AG04450 (cell line): ENCODE measurements at regions not wholly inside any gene's neighbourhood (a gene's known extent, or its start where the extent isn't known, plus 50 kb on each side); places are given as distances from the start of the nearest gene placed in this dataset.

Source experiments
- CTCF ChIA-PET: fragments of 300-600, 350-600 bp; formaldehyde crosslinking; extraction: SDS; loops from one replicate; lab custom pipeline; 2022; ENCODE audit warnings: antibody characterized with exemption, inconsistent platforms; lab: Charles Lee
- POLR2A ChIA-PET: fragments of 350-600 bp; formaldehyde crosslinking; extraction: SDS; loops from one replicate; lab custom pipeline; 2021; ENCODE audit warnings: antibody characterized with exemption, inconsistent platforms; lab: Yijun Ruan, JAX
- DNase-seq: peaks from one replicate; pipeline ENCODE4 v3.0.0-alpha.2; 2011; ENCODE audit warnings: low read depth, low spot score
- H3K27ac ChIP-seq: one replicate; pipeline ENCODE4 v1.5.1; 2012; ENCODE audit warnings: low read depth, low read length, control low read depth
- H3K27me3 ChIP-seq: one replicate; pipeline ENCODE4 v1.6.0; 2012; ENCODE audit warnings: low read length; ENCODE audit not compliant: control insufficient read depth, insufficient read depth
- H3K4me3 ChIP-seq: 2 replicates; pipeline ENCODE4 v1.5.1; 2011; ENCODE audit warnings: mild to moderate bottlenecking, low read depth, low read length, control low read depth
- H3K9me3 ChIP-seq: 2 replicates; pipeline ENCODE4 v1.5.1; 2012; ENCODE audit warnings: low read length; ENCODE audit not compliant: control insufficient read depth, insufficient read depth
- TF ChIP-seq, protein P1 (sequence below): IDR thresholded peaks from 2 replicates; pipeline ENCODE4 v1.5.1; 2011; ENCODE audit warnings: low read depth, low read length, control low read depth, inconsistent platforms

DNA sequence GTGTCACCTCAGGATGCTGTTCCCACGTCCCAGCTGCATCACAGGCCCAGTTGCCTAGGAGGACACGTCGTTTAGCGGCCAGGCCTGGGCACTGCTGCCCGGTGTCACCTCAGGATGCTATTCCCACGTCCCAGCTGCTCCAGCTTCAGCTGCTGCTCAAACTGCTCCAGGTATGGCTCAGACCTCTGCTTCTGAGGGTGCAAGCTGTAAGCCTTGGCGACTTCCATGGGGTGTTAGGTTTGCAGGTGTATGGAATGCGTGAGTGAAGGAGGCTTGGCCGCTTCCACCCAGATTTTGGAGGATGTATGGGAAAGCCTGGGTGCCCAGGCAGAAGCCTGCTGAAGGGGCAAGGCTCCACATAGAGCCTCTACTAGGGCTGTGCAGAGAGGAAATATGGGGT, 205.3 kb upstream of the B3GAT1 start:
- Histone ChIP-seq H3K27ac (no peak overlapping the region), H3K4me3 (no peak overlapping the region), H3K9me3 (peaks cover 61% of the 10 kb centered on the region), H3K27me3 (no peaks in the 10 kb centered on the region)
- DNase-seq, result no peak
- CTCF ChIA-PET, result no interaction called here
- TF ChIP-seq, protein P1, sequence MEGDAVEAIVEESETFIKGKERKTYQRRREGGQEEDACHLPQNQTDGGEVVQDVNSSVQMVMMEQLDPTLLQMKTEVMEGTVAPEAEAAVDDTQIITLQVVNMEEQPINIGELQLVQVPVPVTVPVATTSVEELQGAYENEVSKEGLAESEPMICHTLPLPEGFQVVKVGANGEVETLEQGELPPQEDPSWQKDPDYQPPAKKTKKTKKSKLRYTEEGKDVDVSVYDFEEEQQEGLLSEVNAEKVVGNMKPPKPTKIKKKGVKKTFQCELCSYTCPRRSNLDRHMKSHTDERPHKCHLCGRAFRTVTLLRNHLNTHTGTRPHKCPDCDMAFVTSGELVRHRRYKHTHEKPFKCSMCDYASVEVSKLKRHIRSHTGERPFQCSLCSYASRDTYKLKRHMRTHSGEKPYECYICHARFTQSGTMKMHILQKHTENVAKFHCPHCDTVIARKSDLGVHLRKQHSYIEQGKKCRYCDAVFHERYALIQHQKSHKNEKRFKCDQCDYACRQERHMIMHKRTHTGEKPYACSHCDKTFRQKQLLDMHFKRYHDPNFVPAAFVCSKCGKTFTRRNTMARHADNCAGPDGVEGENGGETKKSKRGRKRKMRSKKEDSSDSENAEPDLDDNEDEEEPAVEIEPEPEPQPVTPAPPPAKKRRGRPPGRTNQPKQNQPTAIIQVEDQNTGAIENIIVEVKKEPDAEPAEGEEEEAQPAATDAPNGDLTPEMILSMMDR, result no peak
- POLR2A ChIA-PET, result no interaction called here

DNA sequence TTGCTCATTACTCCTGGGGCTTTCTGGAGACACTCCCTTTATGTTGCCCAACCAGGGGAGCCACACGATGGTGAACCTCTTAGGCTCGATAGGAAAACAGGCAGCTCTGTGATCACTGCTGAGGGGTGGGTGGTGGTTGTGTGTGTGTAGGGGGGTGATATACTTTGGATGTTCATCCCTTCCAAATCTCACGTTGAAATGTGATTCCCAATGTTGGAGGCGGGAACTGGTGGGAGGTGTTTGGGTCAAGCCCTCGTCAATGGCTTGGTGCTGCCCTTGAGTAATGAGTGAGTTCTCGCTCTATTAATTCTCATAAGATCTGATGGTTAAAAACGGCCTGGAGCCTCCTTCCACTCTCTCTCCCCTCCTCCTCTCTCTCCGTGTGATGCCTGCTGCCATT, 204.0 kb upstream of the B3GAT1 start:
- no peak overlapping the region for H3K4me3 ChIP-seq
- no peaks in the 10 kb centered on the region for H3K27me3 ChIP-seq
- ChIA-PET POLR2A (no interaction called here), CTCF (no interaction called here)
- TF ChIP-seq, protein P1, result no peak
- no peak overlapping the region for H3K27ac ChIP-seq
- DNase-seq, result no peak
- H3K9me3 ChIP-seq, result peaks cover 66% of the 10 kb centered on the region

DNA sequence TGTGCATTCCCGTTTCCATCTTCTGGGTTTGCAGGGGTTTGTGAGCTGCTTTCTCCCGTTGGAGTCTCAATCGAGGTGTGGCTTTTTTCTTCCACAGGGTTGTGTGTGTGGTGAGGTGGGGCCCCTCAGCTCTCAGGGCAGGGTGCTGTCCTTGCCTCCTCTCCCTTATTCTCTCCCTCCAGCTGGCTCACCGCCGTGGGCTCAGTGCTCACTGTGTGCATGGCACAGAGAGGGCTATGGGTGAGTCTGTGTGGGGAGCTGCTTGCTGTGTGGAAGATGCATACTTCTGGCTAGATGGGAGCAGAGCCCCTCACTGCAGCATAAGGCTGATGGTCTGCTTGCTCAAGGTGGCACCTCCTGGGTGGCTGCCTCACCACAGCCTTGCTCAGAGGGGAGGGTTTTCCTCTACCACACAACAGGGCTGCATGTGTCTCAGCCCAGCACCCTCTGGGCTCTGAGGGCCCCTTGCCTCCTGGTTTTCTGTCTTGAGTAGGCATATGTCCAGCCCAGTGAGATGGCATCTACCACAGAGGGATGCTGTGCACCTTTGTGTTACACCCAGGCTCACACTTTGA, 203.1 kb upstream of the B3GAT1 start:
- H3K4me3 ChIP-seq, result no peak overlapping the region
- DNase-seq, result no peak
- ChIA-PET CTCF (no interaction called here), POLR2A (no interaction called here)
- H3K27ac ChIP-seq, result no peak overlapping the region
- TF ChIP-seq, protein P1, result no peak
- H3K9me3 ChIP-seq, result peaks cover 75% of the 10 kb centered on the region
- H3K27me3 ChIP-seq, result no peaks in the 10 kb centered on the region

DNA sequence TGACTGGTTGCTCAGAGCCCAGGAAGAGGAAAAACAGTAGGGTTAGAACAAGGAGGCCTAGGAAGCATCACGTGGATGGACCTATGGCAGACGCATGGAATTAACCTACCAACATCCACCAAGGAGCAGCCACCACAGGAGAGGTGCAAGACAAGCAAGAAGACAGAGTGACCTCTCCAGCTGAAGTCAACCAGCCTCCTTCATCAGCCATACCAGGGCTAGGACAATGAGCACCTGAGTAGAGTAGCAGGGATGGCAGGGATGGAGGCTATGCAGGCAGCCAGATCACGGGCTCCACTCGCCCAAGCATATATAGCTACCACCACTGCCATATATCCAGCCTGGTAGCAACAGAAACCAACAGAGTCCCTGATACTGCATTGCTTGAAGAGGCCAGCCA, 202.1 kb upstream of the B3GAT1 start:
- Histone ChIP-seq H3K27ac (no peak overlapping the region), H3K27me3 (no peaks in the 10 kb centered on the region), H3K9me3 (peaks cover 84% of the 10 kb centered on the region), H3K4me3 (no peak overlapping the region)
- TF ChIP-seq, protein P1, result no peak
- ChIA-PET CTCF (no interaction called here), POLR2A (no interaction called here)
- no peak for DNase-seq

DNA sequence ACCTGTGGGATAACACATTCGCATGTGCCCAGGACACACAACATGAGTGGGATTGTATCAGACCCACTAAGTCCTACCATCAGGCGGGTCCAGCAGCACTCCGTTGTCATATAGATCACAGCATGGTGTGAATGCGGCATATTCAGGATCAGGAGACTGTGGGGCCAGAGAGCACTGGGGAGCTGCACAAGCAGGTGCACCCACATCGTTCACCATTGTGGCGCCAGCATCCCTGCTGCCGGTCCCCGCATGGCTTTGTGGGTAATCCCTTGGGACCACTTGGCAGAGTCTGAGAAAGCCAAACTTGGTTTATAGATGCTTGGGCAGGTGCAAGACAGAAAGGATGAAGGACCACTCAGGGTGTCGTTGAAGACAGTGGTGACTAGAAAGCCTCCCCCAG, 201.6 kb upstream of the B3GAT1 start:
- CTCF ChIA-PET, result no interaction called here
- Histone ChIP-seq H3K27ac (no peak overlapping the region), H3K27me3 (no peaks in the 10 kb centered on the region), H3K4me3 (no peak overlapping the region), H3K9me3 (peaks cover 82% of the 10 kb centered on the region)
- TF ChIP-seq, protein P1, result no peak
- POLR2A ChIA-PET, result no interaction called here
- DNase-seq, result no peak
